Activated CD8-positive, alpha-beta T cell treated with anti-CD3 and anti-CD28 coated beads for 36 hours (primary cell): ENCODE measurements at regions not wholly inside any gene's neighbourhood (a gene's known extent, or its start where the extent isn't known, plus 50 kb on each side); places are given as distances from the start of the nearest gene placed in this dataset.
"Not testable (repeated sequence)": the region's sequence is repeated elsewhere in the genome, so short reads cannot be mapped to it uniquely, and the experiment has no call there.

Source experiments
- ATAC-seq: fragments of 200-7000 bp; cut with Tn5 transposase; one replicate; pipeline ENCODE4 v1.10.0; 2021; ENCODE audit warnings: mild to moderate bottlenecking, moderate library complexity
- CTCF ChIA-PET: fragments of 350-600 bp; sonication (Branson Sonifier 250); formaldehyde crosslinking; loops from one replicate; lab custom pipeline; 2021; ENCODE audit warnings: antibody characterized with exemption; lab: Charles Lee
- POLR2A ChIA-PET: fragments of 350-600 bp; sonication (Branson Sonifier 250); formaldehyde crosslinking; loops from one replicate; lab custom pipeline; 2021; ENCODE audit warnings: antibody characterized with exemption; lab: Charles Lee
- DNase-seq: peaks from one replicate; pipeline ENCODE4 v3.0.0-alpha.2; 2020
- H3K27ac Mint-ChIP-seq: one replicate; pipeline ENCODE4 v1.8.0; 2021; ENCODE audit warnings: mild to moderate bottlenecking, mixed read lengths
- H3K27me3 Mint-ChIP-seq: one replicate; pipeline ENCODE4 v1.8.0; 2021; ENCODE audit warnings: mixed read lengths
- H3K36me3 Mint-ChIP-seq: one replicate; pipeline ENCODE4 v1.8.0; 2021; ENCODE audit warnings: low read depth, mixed read lengths
- H3K4me1 Mint-ChIP-seq: one replicate; pipeline ENCODE4 v1.8.0; 2021; ENCODE audit warnings: low read depth, mixed read lengths
- H3K4me3 Mint-ChIP-seq: one replicate; pipeline ENCODE4 v1.8.0; 2021; ENCODE audit warnings: mild to moderate bottlenecking, moderate library complexity, mixed read lengths
- H3K9me3 Mint-ChIP-seq: one replicate; pipeline ENCODE4 v1.8.0; 2021; ENCODE audit warnings: mixed read lengths
- intact Hi-C: fragments of 100-400 bp; cut with micrococcal nuclease; formaldehyde crosslinking; loops from one replicate; pipeline ENCODE4 v1.10.0; 2022
- TF ChIP-seq, protein P1 (sequence below): fragments of 200-600 bp; IDR thresholded peaks from one replicate; pipeline ENCODE4 v1.8.0; 2022; ENCODE audit warnings: antibody characterized with exemption, mild to moderate bottlenecking

DNA sequence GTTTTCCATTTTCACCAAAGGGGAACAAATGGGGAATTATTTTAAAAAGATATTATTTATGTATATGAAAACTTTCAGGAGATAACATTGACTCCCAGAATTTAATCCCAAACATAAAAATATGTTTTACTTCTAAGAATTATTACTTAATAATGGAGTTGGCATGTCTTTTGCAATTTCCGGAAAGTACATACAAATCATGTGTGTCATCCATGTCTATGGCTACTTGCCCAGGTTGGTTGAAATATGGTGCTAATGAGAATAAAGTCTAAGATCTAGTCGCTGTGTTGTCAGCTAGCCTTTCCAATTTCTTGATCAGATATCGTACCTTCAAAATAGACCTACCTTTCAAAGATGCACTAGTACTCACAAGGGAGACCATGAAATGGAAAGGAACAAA is 1003.2 kb upstream of the PCDH20 start:
- Mint-ChIP-seq H3K36me3 (no peaks in the 10 kb centered on the region), H3K9me3 (peaks cover 4% of the 10 kb centered on the region), H3K27me3 (no peaks in the 10 kb centered on the region), H3K4me1 (no peaks in the 10 kb centered on the region), H3K27ac (no peak overlapping the region), H3K4me3 (no peak overlapping the region)
- ATAC-seq (no peak), DNase-seq (no peak)
- TF ChIP-seq, protein P1, sequence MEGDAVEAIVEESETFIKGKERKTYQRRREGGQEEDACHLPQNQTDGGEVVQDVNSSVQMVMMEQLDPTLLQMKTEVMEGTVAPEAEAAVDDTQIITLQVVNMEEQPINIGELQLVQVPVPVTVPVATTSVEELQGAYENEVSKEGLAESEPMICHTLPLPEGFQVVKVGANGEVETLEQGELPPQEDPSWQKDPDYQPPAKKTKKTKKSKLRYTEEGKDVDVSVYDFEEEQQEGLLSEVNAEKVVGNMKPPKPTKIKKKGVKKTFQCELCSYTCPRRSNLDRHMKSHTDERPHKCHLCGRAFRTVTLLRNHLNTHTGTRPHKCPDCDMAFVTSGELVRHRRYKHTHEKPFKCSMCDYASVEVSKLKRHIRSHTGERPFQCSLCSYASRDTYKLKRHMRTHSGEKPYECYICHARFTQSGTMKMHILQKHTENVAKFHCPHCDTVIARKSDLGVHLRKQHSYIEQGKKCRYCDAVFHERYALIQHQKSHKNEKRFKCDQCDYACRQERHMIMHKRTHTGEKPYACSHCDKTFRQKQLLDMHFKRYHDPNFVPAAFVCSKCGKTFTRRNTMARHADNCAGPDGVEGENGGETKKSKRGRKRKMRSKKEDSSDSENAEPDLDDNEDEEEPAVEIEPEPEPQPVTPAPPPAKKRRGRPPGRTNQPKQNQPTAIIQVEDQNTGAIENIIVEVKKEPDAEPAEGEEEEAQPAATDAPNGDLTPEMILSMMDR: no peak
- ChIA-PET CTCF (no interaction called here), POLR2A (no interaction called here)
- intact Hi-C loops: no loop called here

GRCh38 chr13:62418376-62418775 is 1002.7 kb upstream of the PCDH20 start:
- no peaks in the 10 kb centered on the region for H3K36me3 Mint-ChIP-seq
- H3K4me1 Mint-ChIP-seq: no peaks in the 10 kb centered on the region
- CTCF ChIA-PET: no interaction called here
- H3K27me3 Mint-ChIP-seq: no peaks in the 10 kb centered on the region
- H3K9me3 Mint-ChIP-seq: peaks cover 4% of the 10 kb centered on the region
- TF ChIP-seq, protein P1: no peak
- no peak for ATAC-seq
- H3K4me3 Mint-ChIP-seq: no peak overlapping the region
- intact Hi-C loops: no loop called here
- H3K27ac Mint-ChIP-seq: no peak overlapping the region
- no peak for DNase-seq
- POLR2A ChIA-PET: no interaction called here

- DNase-seq: no peak
- CTCF ChIA-PET: no interaction called here
- ATAC-seq: no peak
- Mint-ChIP-seq H3K27ac (no peak overlapping the region), H3K27me3 (no peaks in the 10 kb centered on the region), H3K4me3 (no peak overlapping the region), H3K4me1 (no peaks in the 10 kb centered on the region), H3K36me3 (no peaks in the 10 kb centered on the region), H3K9me3 (peaks cover 13% of the 10 kb centered on the region)
- TF ChIP-seq, protein P1: no peak
- intact Hi-C loops: no loop called here
- POLR2A ChIA-PET: no interaction called here
These were observed 992.2 kb upstream of the PCDH20 start for GRCh38 chr13:62407871-62408270.

DNA sequence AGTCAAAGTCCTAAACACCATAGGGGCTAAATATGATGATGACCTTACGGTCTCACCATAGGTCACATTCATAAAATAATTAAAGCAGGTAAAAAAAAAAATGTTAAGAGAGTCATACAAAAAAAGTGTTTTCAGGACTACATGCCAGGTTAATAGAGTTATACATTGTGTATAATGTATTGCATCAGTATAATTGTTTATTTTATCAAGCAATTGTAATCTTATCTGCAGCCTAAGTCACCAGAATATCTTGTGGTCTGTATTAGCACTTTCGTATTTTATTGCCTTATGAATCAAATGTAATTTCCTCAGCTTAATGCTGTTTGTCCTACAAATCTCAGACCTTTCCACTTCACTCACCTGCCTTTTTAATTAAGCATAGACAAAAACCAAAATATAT is 972.9 kb upstream of the PCDH20 start:
- Mint-ChIP-seq H3K4me1 (no peaks in the 10 kb centered on the region), H3K36me3 (no peaks in the 10 kb centered on the region), H3K27me3 (no peaks in the 10 kb centered on the region), H3K27ac (no peak overlapping the region), H3K4me3 (no peak overlapping the region), H3K9me3 (no peaks in the 10 kb centered on the region)
- POLR2A ChIA-PET: no interaction called here
- DNase-seq: no peak
- intact Hi-C loops: no loop called here
- ATAC-seq: no peak
- CTCF ChIA-PET: no interaction called here
- TF ChIP-seq, protein P1: no peak

DNA sequence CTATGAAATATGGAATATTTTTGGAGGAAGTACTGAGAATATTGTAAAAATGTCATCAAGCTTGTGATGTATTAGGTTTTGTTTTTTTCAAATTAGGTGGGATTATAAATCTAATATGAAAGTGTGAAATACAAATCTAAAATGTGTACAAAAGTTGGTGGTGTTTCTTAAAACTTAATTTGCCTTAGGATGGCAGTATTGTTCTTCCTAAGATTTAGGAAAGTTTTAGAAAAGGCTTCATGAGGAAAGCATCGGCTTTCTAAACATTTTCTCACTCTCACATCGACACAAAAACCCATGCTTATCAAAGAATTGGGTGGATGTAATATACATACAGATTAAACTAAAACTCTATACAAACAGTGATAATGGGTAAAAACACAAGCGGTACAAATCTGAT is 972.0 kb upstream of the PCDH20 start:
- ChIA-PET CTCF (no interaction called here), POLR2A (no interaction called here)
- TF ChIP-seq, protein P1: no peak
- intact Hi-C loops: no loop called here
- H3K9me3 Mint-ChIP-seq: no peaks in the 10 kb centered on the region
- no peaks in the 10 kb centered on the region for H3K4me1 Mint-ChIP-seq
- no peaks in the 10 kb centered on the region for H3K36me3 Mint-ChIP-seq
- H3K27ac Mint-ChIP-seq: no peak overlapping the region
- no peaks in the 10 kb centered on the region for H3K27me3 Mint-ChIP-seq
- no peak overlapping the region for H3K4me3 Mint-ChIP-seq
- ATAC-seq: no peak
- DNase-seq: no peak

DNA sequence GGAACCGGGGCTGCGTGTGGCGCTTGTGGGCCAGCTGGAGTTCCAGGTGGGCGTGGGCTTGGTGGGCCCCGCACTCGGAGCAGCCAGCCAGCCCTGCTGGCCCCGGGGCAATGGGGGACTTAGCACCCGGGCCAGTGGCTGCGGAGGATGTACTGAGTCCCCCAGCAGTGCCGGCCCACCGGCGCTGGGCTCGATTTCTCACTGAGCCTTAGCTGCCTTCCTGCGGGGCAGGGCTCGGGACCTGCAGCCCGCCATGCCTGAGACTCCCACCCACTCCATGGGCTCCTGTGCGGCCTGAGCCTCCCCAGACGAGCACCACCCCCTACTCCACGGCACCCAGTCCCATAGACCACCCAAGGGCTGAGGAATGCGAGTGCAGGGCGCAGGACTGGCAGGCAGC is 963.6 kb upstream of the PCDH20 start:
- H3K4me1 Mint-ChIP-seq, H3K4me3 Mint-ChIP-seq, intact Hi-C loops, H3K36me3 Mint-ChIP-seq, ATAC-seq, POLR2A ChIA-PET, H3K27ac Mint-ChIP-seq, H3K27me3 Mint-ChIP-seq, DNase-seq, H3K9me3 Mint-ChIP-seq, CTCF ChIA-PET: not testable (repeated sequence)
